ENCODE measurements at regions not wholly inside any gene's neighbourhood (a gene's known extent, or its start where the extent isn't known, plus 50 kb on each side); places are given as distances from the start of the nearest gene placed in this dataset.
"Not testable (repeated sequence)": the region's sequence is repeated elsewhere in the genome, so short reads cannot be mapped to it uniquely, and the experiment has no call there.

DNA sequence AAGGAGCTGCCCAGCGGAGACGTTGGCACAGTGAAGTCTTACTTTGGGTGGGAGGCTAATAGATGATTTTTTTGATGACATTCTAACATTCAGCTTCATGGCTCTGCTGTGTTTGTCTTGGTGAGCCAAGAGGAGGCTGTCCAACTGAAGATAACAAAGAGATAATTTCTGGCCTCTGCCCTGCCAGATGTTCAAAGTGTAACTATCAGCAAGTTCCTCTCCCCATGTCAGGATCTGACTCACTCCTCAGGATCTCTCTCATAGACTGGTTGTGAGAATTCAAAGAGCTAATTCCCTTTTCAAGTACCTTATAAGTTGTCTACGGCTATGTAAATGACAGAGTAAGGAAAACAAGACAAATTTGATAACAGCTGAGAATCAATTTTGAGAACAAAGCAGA lies 1340.9 kb downstream of the XPNPEP1 start:
- no peak for FAIRE-seq

DNA sequence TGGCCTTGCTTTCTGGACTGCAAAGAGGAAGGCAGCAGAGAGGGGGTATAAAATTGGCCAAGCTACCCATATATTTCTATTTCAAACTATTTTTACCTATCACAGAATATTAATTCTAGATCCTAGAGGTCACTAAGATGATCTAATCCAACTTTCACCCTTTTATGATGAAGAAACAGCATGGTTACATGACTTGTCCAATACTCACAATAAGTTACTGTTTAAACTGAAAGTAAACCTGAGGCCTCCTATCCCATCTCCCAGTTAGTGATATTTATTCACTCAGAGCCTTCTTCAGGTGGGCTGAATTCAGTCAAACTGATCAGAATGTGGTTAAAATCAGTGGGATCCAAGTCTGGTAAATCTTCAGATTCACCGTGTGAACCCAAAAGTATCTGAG lies 1345.1 kb downstream of the XPNPEP1 start:
- no peak for FAIRE-seq

DNA sequence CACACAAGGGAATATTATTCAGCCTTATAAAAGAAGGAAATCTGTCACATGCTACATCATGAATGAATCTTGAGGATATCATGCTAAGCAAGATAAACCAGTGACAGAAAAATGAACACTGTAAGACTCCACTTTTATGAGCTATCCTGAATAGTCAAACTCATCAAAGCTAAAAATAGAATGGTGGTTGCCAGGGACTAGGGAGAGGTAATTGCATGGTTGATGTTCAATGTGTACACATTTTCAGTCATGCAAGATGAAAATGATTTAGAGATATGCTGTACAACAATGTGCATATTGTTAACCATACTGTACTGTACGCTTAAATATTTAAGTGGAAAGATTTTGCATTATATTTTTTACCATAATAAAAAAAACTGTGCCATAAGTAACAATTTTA lies 1349.1 kb downstream of the XPNPEP1 start:
- no peak for FAIRE-seq

DNA sequence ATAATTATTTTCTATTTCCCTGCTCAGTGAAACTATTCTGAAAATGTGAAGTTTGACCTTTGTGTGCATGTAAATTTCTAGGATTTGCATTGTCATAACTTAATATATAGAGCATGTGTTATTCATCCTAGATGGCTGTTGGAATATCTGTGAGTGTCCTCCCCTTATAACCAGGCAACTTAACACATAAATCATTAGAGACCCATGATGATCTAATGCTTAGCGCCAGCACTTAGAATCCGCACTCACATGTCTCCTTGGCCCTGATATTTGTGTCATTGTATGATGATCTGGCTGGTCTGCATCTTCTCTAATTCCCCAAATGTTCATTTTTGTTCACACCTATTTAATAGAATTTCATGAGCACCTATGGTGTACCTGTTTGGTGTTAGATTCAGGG lies 1354.5 kb downstream of the XPNPEP1 start:
- FAIRE-seq = no peak

DNA sequence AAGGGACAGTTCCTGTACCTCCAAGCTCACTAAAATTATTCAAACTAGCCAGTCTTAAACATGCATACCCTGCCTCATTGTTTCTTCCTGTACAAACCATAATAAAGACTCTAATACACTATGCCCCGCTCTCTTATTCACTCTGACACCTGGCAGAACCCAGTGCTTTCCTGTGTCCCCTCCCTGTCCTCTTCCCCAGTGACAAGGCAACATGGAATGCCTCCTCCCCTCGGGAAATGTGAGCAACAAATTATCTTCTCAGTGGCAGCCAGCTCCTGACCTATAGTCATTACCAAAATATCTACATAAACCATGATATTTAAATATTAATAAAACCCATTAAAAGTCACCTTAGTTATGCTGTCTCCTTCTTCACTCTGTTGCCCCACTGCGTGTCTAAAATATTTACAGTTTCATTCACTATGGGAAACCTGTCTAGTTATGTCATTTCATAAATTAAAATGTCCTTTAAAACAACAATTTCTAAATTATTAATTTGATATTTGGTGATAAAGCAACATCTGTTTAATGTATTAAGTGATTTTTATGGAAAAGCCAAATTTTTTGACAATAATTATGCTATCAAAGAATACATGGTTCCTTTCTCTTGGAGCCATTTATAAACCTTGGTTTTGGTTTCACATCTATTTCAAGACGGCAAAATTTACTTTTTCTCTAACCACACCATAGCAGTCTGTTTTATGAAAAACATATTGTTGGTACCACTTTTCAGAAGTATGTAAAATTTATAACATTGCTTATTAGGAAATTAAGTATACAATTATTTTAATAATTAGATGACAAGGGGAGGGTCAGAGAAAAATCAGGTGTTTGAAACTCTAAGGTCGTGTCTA lies 1355.2 kb downstream of the XPNPEP1 start:
- no peak for FAIRE-seq

DNA sequence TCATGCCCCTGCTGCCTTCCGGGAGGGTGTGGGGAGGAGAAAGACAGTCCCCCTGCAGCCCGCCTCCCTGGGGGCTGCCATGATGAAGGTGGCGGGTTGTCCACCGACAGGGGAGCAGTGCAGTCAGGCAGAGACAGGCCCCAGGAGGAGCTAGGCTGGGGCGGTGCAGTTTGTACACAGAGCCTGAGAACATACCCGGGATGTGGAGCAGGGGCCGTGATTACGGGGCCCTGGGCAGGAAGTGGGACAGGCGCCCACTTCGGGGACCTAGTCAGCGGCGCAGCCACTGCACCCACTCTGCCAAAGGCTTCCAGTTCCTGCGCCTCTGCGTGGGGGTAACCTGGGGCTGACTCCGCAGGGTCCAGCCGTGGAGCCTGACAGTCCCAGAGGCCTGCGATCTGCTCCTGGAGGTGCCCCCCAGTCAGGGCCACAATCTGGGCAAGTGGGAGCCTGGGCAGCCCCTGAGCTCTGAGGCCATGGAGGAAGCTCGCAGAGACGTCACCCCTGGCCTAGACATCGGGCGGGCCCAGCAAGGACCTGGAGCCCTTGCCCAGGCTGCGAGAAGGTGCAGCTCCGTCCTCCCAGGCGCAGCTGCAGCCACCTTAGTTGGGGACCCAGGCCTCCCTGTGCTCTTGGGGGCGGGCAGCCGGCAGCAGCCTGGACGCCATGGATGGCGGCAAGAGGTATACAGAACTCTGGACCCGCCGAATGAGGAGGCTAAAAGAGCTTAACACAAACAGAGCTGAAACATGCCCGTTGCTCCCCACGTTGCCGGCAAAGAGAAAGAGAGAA lies 1356.8 kb downstream of the XPNPEP1 start:
- FAIRE-seq = no peak

DNA sequence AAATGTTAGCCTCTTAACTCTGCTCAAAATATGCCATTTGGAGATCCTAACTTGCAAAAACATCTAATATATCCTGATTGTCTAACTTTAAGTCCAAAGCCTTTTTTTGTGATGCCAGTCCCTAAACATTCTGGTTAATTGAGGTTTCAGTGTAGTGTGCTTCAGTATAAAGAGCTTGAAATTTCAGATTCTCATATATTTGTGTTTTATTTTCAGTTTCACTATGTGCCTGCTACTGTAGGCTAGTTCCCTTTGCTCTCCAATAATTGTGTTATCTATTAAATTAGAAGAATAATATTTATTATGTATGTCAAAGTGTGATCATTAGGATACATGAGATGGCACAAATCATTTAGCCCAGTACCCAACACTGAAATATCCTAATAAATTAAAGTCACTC lies 1361.2 kb downstream of the XPNPEP1 start:
- no peak for FAIRE-seq

DNA sequence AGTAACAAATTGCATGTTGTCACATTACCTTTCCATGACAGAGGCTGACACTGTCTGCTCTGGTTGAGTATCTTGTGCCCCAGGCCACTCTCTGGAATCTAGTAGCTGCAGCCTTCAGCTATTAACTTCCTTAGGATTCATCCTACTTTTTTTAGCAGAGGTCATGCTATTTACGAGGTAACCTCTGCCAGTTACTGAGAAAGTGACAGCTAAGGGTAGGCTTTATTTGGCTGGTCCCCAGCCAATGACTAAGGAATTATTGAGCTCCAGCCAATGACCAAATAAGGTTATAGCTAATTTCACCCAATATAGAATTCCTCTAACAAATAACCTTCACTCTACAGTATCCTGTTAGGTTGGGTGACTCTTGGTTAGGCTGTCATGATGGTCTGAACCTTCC lies 1361.7 kb downstream of the XPNPEP1 start:
- no peak for FAIRE-seq

DNA sequence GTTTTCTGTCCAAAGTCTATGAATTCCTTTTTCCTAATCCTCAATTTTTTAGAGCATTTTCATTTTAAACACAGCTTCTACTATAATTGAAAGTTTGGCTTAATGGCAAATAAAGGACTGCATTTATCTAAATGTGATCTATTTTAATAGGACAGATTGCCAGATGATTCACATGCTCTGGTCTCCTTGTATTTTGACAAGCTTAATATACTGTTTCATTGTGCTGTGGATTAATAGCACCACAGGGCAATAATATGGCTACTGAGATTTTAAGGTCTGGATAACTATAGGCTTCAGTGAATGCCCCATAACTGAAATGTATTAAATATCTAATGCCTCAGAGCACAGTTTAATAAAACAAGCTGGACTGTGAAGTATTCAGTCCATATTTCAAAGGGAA lies 1362.8 kb downstream of the XPNPEP1 start:
- FAIRE-seq = no peak

DNA sequence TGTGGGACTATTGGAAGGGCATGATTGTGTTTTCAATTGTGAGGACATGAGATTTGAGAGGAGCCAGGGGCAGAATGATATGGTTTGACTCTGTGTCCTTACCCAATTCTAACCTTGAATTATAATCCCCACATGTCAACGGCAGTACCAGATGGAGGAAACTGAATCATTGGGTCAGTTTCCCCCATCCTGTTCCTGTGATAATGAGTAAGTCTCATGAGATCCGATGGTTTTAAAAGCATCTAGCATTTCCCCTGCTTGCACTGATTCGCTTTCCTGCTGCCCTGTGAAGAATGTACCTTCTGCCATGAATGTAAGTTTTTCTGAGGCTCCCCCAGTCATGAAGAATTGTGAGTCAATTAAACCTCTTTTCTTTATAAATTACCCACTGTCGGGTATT lies 1367.1 kb downstream of the XPNPEP1 start:
- no peak for FAIRE-seq

DNA sequence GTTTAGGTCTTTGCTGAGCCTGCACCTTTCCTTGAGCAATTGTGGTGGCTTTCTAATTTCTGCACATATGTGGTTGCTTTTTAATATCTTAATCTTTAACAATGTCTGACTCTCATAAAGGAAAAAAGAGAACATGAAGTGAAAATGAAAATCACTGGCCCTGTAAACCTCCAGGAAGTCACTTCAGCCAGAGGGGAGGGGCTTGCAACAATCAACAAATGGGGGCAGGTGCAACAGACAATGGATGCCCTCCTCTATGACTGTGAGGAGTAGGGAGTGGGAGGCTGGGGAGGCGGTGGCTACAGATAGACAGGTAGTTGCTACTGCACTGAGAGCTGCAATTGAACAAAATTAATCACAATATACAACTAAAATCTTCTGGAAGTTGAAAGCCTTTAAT lies 1377.4 kb downstream of the XPNPEP1 start:
- FAIRE-seq = no peak

DNA sequence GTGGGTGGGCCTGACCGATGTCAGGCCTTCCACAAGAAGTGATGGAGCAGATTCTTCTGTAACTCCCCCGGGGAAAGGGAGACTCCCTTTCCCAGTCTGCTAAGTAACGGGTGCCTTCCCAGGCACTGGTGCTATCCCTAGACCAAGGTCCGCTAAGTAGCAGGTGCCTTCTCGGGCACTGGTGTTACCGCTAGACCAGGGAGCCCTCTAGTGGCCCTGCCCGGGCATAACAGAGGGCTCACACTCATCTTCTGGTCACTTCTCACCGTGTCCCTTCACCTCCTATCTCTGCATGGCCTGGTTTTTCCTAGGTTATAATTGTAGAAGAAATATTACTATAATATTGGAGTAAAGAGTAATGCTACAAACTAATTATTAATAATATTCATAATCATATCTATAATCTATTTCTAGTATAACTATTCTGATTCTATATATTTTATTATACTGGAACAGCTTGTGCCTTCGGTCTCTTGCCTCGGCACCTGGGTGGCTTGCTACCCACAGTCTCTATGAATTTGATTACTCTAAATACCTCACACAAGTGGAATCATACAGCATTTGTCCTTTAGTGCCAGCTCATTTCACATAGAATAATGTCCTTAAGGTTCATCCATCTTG lies 1378.7 kb downstream of the XPNPEP1 start:
- no peak for FAIRE-seq

DNA sequence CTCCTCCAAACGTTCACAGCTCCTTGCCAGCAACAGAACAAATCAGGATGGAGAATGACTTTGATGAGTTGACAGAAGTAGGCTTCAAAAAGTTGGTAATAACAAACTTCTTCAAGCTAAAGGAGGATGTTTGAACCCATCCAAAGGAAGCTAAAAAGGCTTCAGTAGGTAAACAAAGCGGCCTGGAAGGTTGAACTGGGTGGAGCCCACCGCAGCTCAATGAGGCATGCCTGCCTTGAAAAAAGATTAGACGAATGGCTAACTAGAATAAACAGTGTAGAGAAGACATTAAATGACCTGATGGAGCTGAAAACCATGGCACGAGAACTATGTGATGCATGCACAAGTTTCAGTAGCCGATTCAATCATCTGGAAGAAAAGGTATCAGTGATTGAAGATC lies 1369.0 kb upstream of the SORCS1 start:
- FAIRE-seq = not testable (repeated sequence)

DNA sequence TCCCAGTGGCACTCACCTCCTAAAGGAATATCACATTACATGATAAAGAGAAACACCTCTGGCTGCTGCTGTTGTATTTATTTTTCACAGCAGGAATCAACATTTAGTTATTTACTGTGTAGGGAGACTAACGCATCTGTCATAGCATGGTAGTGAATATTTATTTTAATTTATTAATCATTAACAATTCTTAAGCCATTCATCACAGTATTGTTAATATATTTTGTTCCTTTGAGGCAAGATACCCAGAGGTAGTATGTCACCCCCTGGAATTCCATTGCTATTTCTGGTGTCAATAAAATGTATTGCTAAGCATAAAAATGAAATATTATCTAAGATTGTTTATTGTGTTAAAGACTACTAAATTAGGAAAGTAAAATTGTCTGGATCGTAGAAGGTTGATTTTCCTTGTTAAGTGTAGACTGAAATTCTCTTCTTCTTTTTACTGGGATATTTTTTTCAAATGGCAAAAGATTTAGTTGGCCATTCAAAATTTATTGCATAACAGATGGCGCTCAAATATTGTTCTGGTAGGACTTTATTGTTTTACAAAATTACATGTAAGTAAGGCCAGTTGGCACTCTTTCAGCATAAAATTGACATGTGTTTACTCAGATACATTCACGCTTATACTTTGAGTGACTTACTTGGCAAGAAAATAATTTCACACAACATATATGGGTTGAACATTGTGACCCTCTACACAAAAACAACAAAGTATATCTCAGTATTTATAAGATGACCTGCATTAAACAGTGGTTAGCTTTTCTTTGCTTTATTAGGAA lies 1358.7 kb upstream of the SORCS1 start:
- no peak for FAIRE-seq

DNA sequence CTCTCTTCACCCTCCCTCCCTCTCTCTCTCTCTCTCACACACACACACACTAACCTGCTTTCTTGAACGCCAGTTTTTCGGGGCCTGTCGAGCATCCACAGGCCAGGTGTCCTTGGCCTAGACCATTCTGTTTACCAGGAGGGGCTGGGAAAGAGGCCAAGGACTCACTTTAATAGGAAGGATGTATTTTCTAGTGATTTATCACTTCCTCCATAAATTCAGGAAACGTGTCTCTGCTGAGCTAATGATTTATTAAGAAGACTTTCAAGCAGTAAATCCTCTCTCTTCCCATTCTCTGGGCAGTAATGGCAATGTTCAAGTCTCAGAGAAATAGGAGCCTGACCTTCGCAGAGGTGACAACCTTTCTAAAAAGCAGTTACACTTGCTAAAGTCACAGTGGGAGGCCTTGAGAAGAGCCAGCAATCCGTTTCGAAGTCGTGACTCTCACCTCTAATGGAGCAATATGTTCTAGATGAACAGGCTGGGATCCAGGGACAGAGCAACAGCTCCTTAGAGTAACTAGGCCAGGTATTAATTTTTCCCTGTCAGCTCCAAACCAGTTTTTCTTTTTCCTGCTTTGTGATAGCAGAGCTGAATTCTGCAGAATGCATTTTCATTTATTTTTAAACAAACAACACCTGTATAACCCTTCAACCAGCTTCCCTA lies 1357.5 kb upstream of the SORCS1 start:
- FAIRE-seq = no peak

DNA sequence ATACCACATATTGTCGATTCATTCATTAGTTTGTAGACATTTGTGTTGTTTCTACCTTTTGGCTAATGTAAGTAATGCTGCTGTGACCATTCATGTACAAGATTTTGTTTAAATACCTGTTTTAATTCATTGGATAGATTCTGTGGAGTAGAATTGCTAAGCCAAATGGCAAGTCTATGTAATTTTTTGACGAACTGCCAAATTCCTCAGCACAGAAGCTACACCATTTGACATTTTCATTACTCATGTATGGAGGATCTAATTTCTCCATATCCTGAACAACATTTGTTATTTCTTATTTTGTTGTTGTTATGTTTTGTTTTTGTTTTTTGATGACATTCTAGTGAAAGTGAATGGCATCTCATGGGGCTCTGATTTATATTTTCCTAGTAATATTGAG lies 1351.3 kb upstream of the SORCS1 start:
- FAIRE-seq = no peak

DNA sequence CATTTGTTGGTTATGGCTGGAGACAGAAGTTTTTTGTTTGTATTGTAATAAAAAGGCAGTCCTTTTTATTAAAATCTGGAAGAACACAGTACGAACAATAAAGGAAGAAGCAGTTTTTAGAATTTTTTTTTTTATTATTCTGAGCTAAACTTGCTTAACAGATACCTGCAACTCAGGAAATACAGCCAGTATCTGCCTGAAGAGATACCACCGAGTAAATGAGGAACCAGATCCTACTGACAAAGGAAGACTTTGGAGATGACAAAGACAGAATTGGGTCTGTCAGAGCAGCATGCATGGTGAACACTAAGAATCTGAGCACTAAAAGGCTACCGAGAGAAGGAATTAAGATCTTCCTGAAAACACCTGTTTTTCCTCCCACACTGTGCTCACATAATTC lies 1335.9 kb upstream of the SORCS1 start:
- no peak for FAIRE-seq

DNA sequence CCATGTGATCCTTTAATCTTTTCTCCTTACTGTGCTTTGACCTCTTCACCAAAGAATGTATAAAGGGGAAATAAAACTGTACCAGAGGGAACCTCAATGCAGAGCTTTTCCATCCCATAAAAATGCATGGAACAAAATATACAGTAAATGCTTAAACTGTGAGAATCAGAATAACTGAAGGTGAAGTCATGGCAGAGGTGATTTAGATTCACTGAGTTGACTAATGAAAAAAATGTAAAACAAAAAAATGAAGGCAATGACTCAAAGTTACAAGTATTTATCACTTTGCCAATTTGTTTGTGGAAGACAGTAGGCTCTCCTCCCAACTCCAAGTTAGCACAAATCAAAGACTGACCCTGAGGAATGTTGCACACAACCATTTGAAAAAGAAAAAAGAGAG lies 1331.6 kb upstream of the SORCS1 start:
- no peak for FAIRE-seq

DNA sequence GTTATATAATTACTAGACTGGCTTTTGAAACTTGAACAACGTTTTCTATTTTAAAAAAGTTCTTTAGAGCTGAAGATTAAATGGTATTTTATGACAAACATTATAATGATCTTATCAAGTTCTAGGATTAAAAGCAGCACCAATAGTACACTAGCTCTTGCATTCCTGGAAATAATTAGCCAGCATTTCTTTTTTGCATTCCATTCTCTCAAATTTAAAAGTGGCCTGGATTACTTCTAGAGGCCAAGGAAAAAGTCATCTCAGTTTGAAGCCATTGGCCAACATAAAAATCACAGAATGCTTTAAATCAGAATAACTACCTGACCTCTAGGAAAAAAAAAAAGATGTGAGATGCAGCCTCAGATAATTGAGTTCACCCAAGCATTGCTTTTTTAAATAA lies 1326.4 kb upstream of the SORCS1 start:
- FAIRE-seq = no peak

DNA sequence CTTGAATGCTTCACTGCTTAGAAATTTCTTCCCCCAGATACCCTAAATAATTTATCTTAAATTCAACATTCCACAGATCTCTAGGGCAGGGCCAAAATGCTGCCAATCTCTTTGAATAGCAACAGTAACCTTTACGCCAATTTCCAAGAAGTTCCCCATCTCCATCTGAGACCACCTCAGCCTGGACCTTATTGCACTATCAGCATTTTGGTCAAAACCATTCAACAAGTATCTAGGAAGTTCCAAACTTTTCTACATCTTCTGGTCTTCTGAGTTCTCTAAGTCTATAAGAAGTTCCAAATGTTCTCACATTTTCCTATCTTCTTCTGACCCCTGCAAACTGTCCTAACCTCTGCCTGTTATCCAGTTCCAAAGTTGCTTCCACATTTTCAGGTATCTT lies 1306.9 kb upstream of the SORCS1 start:
- FAIRE-seq = no peak

DNA sequence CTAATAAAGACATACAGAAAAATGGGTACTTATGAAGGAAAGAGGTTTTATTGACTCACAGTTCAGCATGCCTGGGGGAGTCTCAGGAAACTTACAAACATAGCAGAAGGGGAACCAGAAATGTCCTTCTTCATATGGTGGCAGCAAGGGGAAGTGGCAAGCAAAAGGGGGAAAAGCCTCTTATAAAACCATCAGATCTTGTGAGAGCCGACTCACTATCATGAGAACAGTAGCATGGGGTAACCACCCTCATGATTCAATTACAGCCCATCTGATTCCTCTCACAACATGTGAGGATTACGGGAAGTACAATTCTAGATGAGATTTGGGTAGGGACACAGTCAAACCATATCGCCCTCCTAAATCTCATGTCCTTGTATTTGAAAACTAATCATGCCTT lies 1305.4 kb upstream of the SORCS1 start:
- no peak for FAIRE-seq

DNA sequence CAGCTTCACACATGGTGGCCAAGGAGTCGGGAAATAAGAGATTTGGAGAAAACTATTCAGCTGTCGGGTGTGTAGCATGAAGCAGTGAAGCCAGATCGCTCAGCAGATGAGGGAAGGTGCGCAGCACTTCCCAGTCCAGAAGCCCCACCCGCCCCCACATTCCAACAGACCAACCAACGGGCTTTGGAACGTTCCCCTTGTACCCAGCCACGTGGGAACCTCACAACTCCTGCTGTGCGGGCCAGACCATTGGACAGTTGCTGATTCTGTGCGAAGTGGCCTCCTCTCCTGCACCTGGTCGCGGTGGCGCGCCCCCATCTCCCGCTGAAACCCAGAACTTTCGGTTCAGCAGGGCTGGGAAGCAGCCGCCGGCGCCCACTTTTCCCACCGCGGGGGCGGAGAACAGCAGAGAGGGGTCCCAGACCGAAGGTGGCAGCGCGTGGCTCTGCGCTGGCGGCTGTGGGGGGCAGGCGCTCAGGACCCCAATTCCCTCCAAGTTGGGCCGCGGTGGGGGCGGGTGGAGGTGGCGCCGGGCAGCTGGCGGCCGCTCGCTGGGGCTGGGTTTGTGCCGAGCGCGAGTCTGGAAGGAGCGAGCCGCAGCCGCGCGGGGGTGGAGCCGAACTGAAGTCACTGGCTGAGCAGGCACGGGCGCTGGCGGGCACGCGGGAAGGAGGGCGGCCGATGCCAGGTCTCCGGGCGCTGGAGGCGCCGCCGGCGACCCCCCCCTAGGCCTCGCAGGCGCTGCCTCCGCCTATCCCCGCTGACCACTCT lies 1301.5 kb upstream of the SORCS1 start:
- FAIRE-seq = no peak

Data from colon (tissue), 2 donors.